ENCODE measurements at regions not wholly inside any gene's neighbourhood (a gene's known extent, or its start where the extent isn't known, plus 50 kb on each side); places are given as distances from the start of the nearest gene placed in this dataset.

DNA sequence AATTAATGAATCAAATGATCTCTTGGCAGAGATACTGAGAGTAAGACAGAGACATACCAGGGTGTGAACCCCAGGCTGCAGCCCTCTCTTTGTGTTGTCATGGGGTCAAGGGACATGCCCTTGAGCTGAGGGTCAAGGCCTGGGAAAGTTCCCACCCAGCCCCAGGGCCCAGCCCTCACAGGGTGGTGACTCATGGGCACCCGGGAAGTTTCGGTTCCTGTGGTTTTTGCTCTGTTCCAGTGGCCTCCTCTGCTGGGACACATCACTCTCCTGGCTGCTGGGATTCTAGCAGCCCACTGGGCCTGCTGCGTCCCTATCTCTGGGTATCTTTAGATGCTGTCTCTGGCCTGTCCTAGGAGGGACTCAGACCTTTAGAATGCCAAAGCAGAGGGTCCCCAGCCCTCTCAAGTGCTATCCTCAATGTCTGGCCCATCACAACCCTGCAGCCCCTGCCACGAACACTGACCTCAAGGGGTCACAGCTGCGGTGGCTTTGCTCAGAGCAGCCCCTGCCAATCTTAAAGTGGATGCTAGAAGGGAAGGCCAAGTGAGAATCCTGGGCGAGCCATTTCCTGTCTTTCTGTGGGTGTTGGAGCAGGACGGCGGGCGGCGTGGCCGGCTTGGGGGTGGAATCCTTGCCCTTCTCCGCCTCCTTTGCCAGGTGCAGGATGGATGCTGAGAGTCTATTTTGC, 148.4 kb upstream of the TLE3 start:
- TF ChIP-seq, protein P1, sequence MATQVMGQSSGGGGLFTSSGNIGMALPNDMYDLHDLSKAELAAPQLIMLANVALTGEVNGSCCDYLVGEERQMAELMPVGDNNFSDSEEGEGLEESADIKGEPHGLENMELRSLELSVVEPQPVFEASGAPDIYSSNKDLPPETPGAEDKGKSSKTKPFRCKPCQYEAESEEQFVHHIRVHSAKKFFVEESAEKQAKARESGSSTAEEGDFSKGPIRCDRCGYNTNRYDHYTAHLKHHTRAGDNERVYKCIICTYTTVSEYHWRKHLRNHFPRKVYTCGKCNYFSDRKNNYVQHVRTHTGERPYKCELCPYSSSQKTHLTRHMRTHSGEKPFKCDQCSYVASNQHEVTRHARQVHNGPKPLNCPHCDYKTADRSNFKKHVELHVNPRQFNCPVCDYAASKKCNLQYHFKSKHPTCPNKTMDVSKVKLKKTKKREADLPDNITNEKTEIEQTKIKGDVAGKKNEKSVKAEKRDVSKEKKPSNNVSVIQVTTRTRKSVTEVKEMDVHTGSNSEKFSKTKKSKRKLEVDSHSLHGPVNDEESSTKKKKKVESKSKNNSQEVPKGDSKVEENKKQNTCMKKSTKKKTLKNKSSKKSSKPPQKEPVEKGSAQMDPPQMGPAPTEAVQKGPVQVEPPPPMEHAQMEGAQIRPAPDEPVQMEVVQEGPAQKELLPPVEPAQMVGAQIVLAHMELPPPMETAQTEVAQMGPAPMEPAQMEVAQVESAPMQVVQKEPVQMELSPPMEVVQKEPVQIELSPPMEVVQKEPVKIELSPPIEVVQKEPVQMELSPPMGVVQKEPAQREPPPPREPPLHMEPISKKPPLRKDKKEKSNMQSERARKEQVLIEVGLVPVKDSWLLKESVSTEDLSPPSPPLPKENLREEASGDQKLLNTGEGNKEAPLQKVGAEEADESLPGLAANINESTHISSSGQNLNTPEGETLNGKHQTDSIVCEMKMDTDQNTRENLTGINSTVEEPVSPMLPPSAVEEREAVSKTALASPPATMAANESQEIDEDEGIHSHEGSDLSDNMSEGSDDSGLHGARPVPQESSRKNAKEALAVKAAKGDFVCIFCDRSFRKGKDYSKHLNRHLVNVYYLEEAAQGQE (IDR thresholded peaks at IDR 0.05; ENCODE audit: low read depth) = no peak
- TF ChIP-seq, protein P2, sequence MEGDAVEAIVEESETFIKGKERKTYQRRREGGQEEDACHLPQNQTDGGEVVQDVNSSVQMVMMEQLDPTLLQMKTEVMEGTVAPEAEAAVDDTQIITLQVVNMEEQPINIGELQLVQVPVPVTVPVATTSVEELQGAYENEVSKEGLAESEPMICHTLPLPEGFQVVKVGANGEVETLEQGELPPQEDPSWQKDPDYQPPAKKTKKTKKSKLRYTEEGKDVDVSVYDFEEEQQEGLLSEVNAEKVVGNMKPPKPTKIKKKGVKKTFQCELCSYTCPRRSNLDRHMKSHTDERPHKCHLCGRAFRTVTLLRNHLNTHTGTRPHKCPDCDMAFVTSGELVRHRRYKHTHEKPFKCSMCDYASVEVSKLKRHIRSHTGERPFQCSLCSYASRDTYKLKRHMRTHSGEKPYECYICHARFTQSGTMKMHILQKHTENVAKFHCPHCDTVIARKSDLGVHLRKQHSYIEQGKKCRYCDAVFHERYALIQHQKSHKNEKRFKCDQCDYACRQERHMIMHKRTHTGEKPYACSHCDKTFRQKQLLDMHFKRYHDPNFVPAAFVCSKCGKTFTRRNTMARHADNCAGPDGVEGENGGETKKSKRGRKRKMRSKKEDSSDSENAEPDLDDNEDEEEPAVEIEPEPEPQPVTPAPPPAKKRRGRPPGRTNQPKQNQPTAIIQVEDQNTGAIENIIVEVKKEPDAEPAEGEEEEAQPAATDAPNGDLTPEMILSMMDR (IDR thresholded peaks at IDR 0.05 in 2 of 3, conservative IDR thresholded peaks at IDR 0.05 in 1 of 3; ENCODE audit: borderline replicate concordance in 1 of 3, insufficient read depth in 1 of 3, low read depth in 2 of 3, low read length in 2 of 3) = no peak
- no peak for TF ChIP-seq POLR2A (IDR thresholded peaks at IDR 0.05; ENCODE audit: borderline replicate concordance, extremely low read depth, insufficient read depth, insufficient read length)
